GM23338 (cell line): ENCODE measurements at regions not wholly inside any gene's neighbourhood (a gene's known extent, or its start where the extent isn't known, plus 50 kb on each side); places are given as distances from the start of the nearest gene placed in this dataset.

ENCODE experiments used
- ATAC-seq: fragments of 200-7000 bp; cut with Tn5 transposase; 3 replicates; pipeline ENCODE4 v1.9.1; 2020
- DNase-seq: peaks from one replicate; pipeline ENCODE4 v3.0.0-alpha.2; 2015; ENCODE audit warnings: low spot score
- H2AFZ ChIP-seq: fragments of 200-600 bp; sonication (generic); 2 replicates; pipeline ENCODE4 v1.8.0; 2016; ENCODE audit warnings: antibody characterized with exemption, mild to moderate bottlenecking, moderate library complexity
- H3F3A ChIP-seq: fragments of 200-600 bp; sonication (generic); replicated peaks from 2 replicates; pipeline ENCODE4 v1.8.0; 2017; ENCODE audit warnings: antibody characterized with exemption, mixed run types, low read depth
- H3K27ac ChIP-seq: fragments of 200-600 bp; sonication (generic); 2 replicates; pipeline ENCODE4 v1.6.1; 2016; ENCODE audit warnings: low read depth
- H3K27me3 ChIP-seq: fragments of 200-600 bp; sonication (generic); 2 replicates; pipeline ENCODE4 v1.8.0; 2016; ENCODE audit warnings: mild to moderate bottlenecking, mixed run types, moderate library complexity; ENCODE audit not compliant: insufficient read depth
- H3K36me3 ChIP-seq: fragments of 200-600 bp; sonication (generic); 2 replicates; pipeline ENCODE4 v1.8.0; 2016; ENCODE audit warnings: mild to moderate bottlenecking; ENCODE audit not compliant: insufficient read depth
- H3K4me1 ChIP-seq: fragments of 200-600 bp; sonication (generic); 2 replicates; pipeline ENCODE4 v1.8.0; 2016; ENCODE audit warnings: mild to moderate bottlenecking, moderate library complexity; ENCODE audit not compliant: insufficient read depth
- H3K4me2 ChIP-seq: fragments of 200-600 bp; sonication (generic); 2 replicates; pipeline ENCODE4 v1.7.1; 2017; ENCODE audit warnings: mixed run types
- H3K4me3 ChIP-seq: fragments of 200-600 bp; sonication (generic); 2 replicates; pipeline ENCODE4 v1.6.1; 2016; ENCODE audit warnings: mixed run types
- H3K79me2 ChIP-seq: fragments of 200-600 bp; sonication (generic); replicated peaks from 2 replicates; pipeline ENCODE4 v1.8.0; 2017; ENCODE audit warnings: mild to moderate bottlenecking; ENCODE audit not compliant: insufficient read depth
- H3K9me2 ChIP-seq: fragments of 200-600 bp; sonication (generic); 2 replicates; pipeline ENCODE4 v1.8.0; 2017; ENCODE audit not compliant: insufficient read depth
- H4K20me1 ChIP-seq: fragments of 200-600 bp; sonication (generic); replicated peaks from 2 replicates; pipeline ENCODE4 v1.8.0; 2017; ENCODE audit warnings: mild to moderate bottlenecking; ENCODE audit not compliant: insufficient read depth
- H3K27ac Mint-ChIP-seq: 2 replicates; pipeline ENCODE4 v1.8.0; 2020; ENCODE audit warnings: inconsistent platforms, mild to moderate bottlenecking, moderate library complexity, mixed read lengths
- H3K27me3 Mint-ChIP-seq: 3 replicates; pipeline ENCODE4 v1.8.0; 2022; ENCODE audit warnings: low read depth, mild to moderate bottlenecking, moderate library complexity, mixed read lengths, inconsistent platforms; ENCODE audit not compliant: insufficient read depth, poor library complexity
- H3K36me3 Mint-ChIP-seq: 3 replicates; pipeline ENCODE4 v1.8.0; 2021; ENCODE audit warnings: low read depth, mild to moderate bottlenecking, inconsistent platforms, moderate library complexity, mixed read lengths
- H3K4me1 Mint-ChIP-seq: 3 replicates; pipeline ENCODE4 v1.8.0; 2020; ENCODE audit warnings: mild to moderate bottlenecking, inconsistent platforms, mixed read lengths
- H3K4me3 Mint-ChIP-seq: 3 replicates; pipeline ENCODE4 v1.8.0; 2021; ENCODE audit warnings: moderate library complexity, mild to moderate bottlenecking, inconsistent platforms, mixed read lengths
- H3K9me3 Mint-ChIP-seq: 3 replicates; pipeline ENCODE4 v1.8.0; 2020; ENCODE audit warnings: moderate library complexity, mild to moderate bottlenecking, inconsistent platforms, mixed read lengths
- CREB1 ChIP-seq: fragments of 250-450 bp; sonication (Bioruptor Pico); IDR thresholded peaks from 2 replicates; pipeline ENCODE4 v1.5.0; 2020; ENCODE audit warnings: low read depth, mild to moderate bottlenecking, moderate library complexity
- ETS1 ChIP-seq: IDR thresholded peaks from 2 replicates; pipeline ENCODE4 v1.6.1; 2016; ENCODE audit warnings: antibody characterized with exemption
- EZH2 ChIP-seq: fragments of 200-600 bp; sonication (generic); IDR thresholded peaks from one replicate; pipeline ENCODE4 v1.8.0; 2017; ENCODE audit warnings: antibody characterized with exemption, mild to moderate bottlenecking, low read depth; ENCODE audit not compliant: unreplicated experiment
- EZH2phosphoT487 ChIP-seq: fragments of 200-600 bp; sonication (generic); IDR thresholded peaks from one replicate; pipeline ENCODE4 v1.8.1; 2018; ENCODE audit warnings: antibody characterized with exemption; ENCODE audit not compliant: unreplicated experiment
- JUNB ChIP-seq: IDR thresholded peaks from one replicate; pipeline ENCODE4 v1.6.1; 2016; ENCODE audit warnings: antibody characterized with exemption; ENCODE audit not compliant: unreplicated experiment
- NANOG ChIP-seq: IDR thresholded peaks from 2 replicates; pipeline ENCODE4 v1.6.1; 2016; ENCODE audit warnings: antibody characterized with exemption, borderline replicate concordance
- POLR2AphosphoS5 ChIP-seq: IDR thresholded peaks from 2 replicates; pipeline ENCODE4 v1.6.1; 2016; ENCODE audit warnings: antibody characterized with exemption, low read depth
- STAT1 ChIP-seq: IDR thresholded peaks from one replicate; pipeline ENCODE4 v1.6.1; 2016; ENCODE audit warnings: antibody characterized with exemption; ENCODE audit not compliant: unreplicated experiment
- ZNF114 ChIP-seq: fragments of 250-450 bp; sonication (Bioruptor Pico); IDR thresholded peaks from 2 replicates; pipeline ENCODE4 v1.5.0; 2020; ENCODE audit warnings: mild to moderate bottlenecking, moderate library complexity
- ZNF331 ChIP-seq: fragments of 250-450 bp; sonication (Bioruptor Pico); IDR thresholded peaks from 2 replicates; pipeline ENCODE4 v1.5.0; 2020; ENCODE audit warnings: low read depth, mild to moderate bottlenecking, moderate library complexity
- ZNF462 ChIP-seq: fragments of 250-450 bp; sonication (Bioruptor Pico); IDR thresholded peaks from 2 replicates; pipeline ENCODE4 v1.5.0; 2020; ENCODE audit warnings: mild to moderate bottlenecking, moderate library complexity
- TF ChIP-seq, protein P1 (sequence below), 2 experiments: fragments of 200-600 bp in 1 of 2; sonication (generic) in 1 of 2; conservative IDR thresholded peaks; 2 replicates each; pipeline versions ENCODE4 v1.5.1 to v1.6.1; 2016 to 2017; ENCODE audit warnings: antibody characterized with exemption in 2 of 2, low read depth in 2 of 2, mild to moderate bottlenecking in 2 of 2, moderate library complexity in 1 of 2
- TF ChIP-seq, protein P2 (sequence below): IDR thresholded peaks from one replicate; pipeline ENCODE4 v1.6.1; 2018; ENCODE audit warnings: antibody characterized with exemption; ENCODE audit not compliant: unreplicated experiment

GRCh38 chr2:37573451-37574388 lies 97.7 kb downstream of the CDC42EP3 start:
- Mint-ChIP-seq H3K9me3 (no peaks in the 10 kb centered on the region), H3K4me1 (no peaks in the 10 kb centered on the region; the same call in 2 of the 3 replicates), H3K27ac (no peak overlapping the region; the same call in 1 of the 2 replicates), H3K27me3 (no peaks in the 10 kb centered on the region), H3K36me3 (no peaks in the 10 kb centered on the region), H3K4me3 (no peak overlapping the region)
- no peaks in the 10 kb centered on the region for H3K4me1 ChIP-seq
- H3K4me3 ChIP-seq: no peak overlapping the region
- H3K27me3 ChIP-seq: no peaks in the 10 kb centered on the region
- DNase-seq (no peak), ATAC-seq (no peak)
- H3F3A ChIP-seq: no peaks in the 10 kb centered on the region
- TF ChIP-seq STAT1 (no peak), ZNF462 (CRISPR knock-in tag) (no peak), EZH2phosphoT487 (no peak), ETS1 (no peak), JUNB (no peak), POLR2AphosphoS5 (no peak), ZNF331 (no peak), CREB1 (CRISPR knock-in tag) (no peak), NANOG (no peak), EZH2 (no peak), ZNF114 (CRISPR knock-in tag) (no peak)
- TF ChIP-seq, protein P1, sequence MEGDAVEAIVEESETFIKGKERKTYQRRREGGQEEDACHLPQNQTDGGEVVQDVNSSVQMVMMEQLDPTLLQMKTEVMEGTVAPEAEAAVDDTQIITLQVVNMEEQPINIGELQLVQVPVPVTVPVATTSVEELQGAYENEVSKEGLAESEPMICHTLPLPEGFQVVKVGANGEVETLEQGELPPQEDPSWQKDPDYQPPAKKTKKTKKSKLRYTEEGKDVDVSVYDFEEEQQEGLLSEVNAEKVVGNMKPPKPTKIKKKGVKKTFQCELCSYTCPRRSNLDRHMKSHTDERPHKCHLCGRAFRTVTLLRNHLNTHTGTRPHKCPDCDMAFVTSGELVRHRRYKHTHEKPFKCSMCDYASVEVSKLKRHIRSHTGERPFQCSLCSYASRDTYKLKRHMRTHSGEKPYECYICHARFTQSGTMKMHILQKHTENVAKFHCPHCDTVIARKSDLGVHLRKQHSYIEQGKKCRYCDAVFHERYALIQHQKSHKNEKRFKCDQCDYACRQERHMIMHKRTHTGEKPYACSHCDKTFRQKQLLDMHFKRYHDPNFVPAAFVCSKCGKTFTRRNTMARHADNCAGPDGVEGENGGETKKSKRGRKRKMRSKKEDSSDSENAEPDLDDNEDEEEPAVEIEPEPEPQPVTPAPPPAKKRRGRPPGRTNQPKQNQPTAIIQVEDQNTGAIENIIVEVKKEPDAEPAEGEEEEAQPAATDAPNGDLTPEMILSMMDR (conservative IDR thresholded peaks at IDR 0.05; ENCODE audit: low read depth in 2 of 2): no peak
- TF ChIP-seq, protein P2, sequence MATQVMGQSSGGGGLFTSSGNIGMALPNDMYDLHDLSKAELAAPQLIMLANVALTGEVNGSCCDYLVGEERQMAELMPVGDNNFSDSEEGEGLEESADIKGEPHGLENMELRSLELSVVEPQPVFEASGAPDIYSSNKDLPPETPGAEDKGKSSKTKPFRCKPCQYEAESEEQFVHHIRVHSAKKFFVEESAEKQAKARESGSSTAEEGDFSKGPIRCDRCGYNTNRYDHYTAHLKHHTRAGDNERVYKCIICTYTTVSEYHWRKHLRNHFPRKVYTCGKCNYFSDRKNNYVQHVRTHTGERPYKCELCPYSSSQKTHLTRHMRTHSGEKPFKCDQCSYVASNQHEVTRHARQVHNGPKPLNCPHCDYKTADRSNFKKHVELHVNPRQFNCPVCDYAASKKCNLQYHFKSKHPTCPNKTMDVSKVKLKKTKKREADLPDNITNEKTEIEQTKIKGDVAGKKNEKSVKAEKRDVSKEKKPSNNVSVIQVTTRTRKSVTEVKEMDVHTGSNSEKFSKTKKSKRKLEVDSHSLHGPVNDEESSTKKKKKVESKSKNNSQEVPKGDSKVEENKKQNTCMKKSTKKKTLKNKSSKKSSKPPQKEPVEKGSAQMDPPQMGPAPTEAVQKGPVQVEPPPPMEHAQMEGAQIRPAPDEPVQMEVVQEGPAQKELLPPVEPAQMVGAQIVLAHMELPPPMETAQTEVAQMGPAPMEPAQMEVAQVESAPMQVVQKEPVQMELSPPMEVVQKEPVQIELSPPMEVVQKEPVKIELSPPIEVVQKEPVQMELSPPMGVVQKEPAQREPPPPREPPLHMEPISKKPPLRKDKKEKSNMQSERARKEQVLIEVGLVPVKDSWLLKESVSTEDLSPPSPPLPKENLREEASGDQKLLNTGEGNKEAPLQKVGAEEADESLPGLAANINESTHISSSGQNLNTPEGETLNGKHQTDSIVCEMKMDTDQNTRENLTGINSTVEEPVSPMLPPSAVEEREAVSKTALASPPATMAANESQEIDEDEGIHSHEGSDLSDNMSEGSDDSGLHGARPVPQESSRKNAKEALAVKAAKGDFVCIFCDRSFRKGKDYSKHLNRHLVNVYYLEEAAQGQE: no peak
- no peaks in the 10 kb centered on the region for H3K79me2 ChIP-seq
- no peaks in the 10 kb centered on the region for H3K36me3 ChIP-seq
- H4K20me1 ChIP-seq: no peaks in the 10 kb centered on the region
- H3K9me2 ChIP-seq: no peaks in the 10 kb centered on the region
- no peak overlapping the region for H3K4me2 ChIP-seq
- H3K27ac ChIP-seq: no peak overlapping the region
- H2AFZ ChIP-seq: no peak overlapping the region
